CD4-positive, alpha-beta T cell treated with Interleukin-1 beta for 1 hour (primary cell): ENCODE measurements at regions not wholly inside any gene's neighbourhood (a gene's known extent, or its start where the extent isn't known, plus 50 kb on each side); places are given as distances from the start of the nearest gene placed in this dataset.
"Not testable (repeated sequence)": the region's sequence is repeated elsewhere in the genome, so short reads cannot be mapped to it uniquely, and the experiment has no call there.

ENCODE experiments used
- DNase-seq, 2 donors: peaks; one replicate each; pipeline ENCODE4 v3.0.0-alpha.2; 2020 to 2022

DNA sequence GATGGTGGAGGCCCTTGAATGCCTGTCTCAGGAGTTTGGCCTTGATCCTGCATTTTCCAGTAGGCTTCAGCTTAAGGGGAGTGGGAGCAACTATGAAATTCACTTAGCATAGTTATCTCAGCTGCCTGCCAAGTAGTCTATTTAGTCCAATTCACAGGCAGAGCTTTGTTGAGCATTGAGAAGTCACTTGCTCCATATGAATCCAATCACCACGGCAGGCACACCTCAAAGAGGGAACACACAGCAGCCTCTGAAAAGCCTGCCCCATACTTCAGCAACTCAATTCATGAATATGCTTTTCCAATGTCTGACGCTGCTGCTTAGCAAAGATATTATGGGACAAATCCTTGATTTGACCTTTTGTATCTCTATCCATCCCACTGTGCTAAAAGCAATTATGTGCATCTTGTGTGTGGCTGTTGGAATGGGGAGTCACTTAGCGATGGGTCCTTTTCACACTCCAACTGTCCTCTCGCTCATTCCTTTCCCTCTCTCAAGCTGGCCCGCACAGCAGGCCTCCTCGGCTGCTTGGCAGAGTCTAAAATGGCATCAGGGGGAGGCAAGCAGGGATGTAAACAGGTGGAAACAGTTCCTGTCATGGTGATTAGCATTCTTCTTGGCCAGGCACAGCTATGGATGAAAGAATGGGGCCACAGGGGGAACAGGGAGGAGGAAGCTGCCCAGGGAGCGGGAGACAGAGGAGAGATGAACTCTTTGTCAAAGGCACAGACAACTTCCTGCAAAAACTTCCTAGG lies 56.0 kb upstream of the LRPPRC start:
- DNase-seq = no peak

DNA sequence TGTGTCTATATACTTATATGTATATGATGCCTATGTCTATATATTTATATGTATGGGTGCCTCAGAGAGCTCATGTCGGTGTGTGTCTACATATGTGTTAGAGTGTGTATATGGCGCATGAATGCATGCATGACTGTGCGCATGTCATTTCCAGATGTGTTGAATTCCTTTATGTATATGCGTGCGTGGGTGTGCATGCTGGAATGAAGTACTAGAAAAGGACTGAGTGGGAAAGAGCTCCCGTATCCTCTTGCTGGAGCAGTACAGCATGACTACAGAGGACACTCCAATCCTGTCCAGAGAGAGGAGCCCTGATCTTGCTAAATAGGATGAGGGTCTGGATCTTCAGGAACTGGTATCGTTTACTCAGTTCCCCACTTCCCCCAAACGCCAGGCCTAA lies 56.8 kb upstream of the LRPPRC start:
- no peak for DNase-seq

DNA sequence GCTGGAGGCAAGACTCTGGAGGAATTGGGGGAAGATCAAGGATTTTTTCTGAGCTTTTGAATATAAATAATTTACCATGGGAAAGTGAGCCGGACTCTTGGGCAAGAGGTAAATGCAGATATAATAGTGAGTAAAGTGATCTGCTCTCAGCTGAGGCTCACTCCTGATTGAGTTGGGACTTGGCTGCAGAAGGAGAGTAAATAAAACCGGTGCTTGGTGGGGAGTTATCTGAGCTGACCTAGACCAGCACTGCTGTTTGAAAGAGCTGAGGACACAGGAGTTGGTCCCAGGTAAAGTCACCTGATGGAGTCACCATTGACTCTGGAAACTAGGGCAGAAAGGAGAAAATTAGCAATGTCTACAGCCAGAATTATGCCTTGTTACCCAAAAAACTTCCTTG lies 57.3 kb upstream of the LRPPRC start:
- DNase-seq = no peak

DNA sequence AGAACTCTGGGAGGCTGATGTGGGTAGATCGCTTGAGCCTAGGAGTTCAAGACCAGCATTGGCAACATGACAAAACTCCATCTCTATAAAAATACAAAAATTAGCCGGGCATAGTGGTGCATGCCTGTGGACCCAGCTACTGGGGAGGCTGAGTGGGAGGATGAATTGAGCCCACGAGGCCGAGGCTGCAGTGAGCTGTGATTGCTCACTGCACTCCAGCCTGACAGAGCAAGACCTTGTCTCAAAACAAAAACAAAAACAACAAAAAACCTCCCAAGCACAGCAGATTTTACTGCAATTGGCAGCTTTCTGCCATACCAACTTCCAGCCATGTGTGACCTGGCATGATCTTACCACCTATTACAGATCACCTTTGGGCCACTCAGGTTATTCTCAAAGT lies 57.7 kb upstream of the LRPPRC start:
- DNase-seq = no peak

DNA sequence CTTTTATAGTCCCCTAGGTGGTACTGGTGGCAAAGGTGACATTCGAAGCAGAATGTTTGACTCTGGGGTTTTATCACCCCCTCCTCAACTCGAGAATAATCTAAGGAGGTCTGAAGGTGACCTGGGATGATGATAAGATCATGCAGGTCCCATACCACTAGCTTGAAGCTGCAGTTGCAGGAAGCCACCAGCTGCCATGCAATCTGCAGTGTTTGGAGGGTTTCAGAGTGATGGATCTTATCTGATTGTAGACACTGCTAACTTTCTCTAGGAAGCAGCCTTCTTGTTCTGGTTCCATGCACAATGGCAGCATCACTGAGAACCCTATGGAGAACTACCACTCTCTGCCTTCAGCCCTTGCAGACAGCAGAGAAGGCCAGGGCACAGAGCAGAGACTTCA lies 59.4 kb upstream of the LRPPRC start:
- no peak for DNase-seq

DNA sequence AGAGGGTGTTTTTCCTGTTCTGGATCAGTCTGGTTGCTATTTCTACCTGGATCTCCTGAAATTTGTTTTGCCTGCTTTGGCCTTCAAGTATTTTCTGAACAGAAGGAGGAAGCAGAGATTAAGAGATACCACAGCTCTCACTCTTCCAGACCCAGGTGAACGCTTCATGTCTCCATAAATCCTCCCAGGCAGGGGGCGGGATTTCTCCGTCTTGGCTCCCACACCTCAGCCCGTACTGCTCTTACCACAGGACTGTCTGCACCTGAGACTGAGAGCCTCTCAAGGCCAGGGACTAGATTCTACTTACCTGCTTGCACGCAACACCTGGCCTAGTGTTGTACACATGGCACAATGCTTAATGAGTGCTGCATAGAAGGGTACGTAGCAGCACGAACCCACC lies 59.9 kb upstream of the LRPPRC start:
- DNase-seq = no peak

DNA sequence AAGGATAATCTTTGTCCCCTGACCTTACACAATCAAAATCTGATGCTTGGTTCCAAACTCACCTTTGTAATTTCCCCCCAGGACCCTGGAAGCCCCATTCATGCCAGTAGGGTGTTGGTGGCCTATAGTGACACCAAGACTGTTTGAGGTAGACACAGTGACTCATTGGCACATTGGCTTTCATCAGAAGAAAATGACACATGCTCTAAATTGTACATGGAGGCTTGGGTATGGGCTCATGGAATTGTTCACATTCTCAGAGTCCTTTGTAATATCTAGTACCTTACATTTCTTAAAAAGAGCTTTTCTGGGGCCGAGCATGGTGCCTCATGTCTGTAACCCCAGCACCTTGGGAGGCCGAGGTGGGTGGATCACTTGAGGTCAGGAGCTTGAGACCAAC lies 61.2 kb upstream of the LRPPRC start:
- DNase-seq = no peak

DNA sequence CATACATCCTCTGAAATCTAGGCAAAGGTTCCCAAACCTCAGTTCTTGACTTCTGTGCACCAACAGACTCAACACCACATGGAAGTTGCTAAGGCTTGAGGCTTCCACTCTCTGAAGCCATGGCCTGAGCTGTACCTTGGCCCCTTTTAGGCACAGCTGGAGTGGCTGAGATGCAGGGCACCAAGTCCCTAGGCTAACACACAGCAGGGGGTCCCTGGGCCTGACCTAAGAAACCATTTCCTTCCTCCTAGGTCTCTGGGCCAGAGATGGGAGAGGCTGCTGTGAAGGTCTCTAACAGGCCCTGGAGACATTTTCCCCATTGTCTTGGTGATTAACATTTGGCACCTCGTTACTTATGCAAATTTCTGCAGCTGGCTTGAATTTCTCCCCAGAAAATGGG lies 64.5 kb upstream of the LRPPRC start:
- DNase-seq = not testable (repeated sequence)

DNA sequence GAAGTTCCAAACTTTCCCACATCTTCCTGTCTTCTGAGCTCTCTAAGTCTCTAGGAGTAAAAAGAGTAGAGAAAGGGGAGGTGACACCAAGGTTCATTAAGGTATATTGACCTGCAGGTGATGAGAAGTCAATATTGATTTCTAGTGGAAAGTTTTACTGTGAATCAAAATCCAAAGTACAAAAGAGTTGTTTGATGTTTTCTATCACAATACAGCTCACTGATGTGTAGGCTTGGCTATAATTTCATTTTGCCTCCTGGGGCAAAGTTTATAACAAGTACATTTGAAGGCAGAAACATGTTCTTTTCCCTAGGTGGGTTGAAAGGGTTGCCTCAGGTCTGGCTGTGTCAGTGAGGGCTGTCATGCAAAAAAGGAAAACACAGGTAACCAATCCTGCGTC lies 65.2 kb upstream of the LRPPRC start:
- no peak for DNase-seq

DNA sequence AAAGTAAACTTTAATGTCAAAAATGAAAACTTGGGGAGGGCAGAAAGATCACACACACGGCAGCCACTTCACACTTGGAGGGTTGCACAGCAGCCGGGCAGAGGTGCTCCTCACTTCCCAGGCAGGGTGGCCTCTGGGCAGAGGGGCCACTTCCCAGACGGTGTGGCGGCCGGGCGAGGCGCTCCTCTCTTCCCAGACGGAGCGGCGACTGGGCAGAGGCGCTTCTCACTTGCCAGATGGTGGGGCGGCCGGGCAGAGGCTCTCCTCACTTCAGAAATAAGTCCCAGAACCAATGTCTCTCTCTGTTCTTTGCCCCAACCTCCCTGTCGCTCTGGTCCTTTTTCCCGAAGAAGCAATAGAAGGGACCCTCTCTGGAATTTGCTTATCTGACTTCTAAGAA lies 65.7 kb upstream of the LRPPRC start:
- DNase-seq = no peak

DNA sequence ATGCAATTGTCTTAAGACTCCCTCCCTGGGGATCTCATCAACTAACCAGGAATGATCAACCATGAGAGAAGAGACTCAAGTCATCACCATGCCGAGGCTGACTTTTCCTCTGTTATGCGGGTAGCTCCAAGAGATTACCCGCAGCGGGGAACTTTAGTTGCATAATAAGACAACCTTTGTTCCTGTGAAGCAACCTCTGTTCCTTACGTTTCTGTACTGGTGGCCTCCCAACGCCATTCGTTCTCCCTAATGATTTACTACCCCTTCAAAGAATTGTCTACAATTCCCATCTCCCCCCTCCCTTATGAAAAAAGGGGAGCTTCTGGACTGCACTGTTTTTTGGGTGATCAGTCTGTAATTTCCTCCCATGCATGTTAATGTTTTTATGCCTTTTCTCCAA lies 66.1 kb upstream of the LRPPRC start:
- no peak for DNase-seq

DNA sequence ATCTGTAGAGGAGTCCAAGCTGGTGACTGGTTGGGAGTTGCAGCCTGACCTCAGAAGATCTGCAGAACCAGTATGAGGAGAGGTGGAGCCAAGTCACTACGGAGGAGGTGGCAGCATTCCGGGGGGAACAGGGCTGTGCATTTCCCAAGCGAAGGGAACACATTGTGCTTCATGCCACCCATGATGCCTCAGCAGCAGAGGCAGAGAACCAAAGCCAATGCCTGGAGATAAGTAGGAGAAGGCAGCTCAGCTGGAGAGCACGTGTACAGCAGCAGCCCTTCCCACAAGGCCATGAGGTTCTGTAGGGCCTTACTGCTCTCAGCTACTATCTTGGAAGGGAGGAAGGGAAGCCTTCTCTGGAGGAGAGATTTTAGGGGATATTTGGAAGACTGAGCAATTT lies 67.2 kb upstream of the LRPPRC start:
- no peak for DNase-seq

DNA sequence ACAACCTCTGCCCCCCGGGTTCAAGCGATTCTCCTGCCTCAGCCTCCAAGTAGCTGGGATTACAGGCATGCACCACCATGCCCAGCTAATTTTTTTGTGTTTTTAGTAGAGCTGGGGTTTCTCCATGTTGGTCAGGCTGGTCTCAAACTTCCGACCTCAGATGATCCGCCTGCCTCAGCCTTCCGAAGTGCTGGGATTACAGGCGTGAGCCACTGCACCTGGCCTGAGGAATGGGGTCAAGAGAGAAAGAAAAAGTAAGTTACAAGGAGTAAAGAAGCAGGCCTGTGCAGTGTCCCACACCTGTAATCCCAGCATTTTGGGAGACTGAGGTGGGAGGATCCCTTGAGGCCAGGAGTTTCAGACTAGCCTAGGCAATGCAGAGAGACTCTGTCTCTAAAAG lies 68.5 kb upstream of the LRPPRC start:
- DNase-seq = not testable (repeated sequence)

DNA sequence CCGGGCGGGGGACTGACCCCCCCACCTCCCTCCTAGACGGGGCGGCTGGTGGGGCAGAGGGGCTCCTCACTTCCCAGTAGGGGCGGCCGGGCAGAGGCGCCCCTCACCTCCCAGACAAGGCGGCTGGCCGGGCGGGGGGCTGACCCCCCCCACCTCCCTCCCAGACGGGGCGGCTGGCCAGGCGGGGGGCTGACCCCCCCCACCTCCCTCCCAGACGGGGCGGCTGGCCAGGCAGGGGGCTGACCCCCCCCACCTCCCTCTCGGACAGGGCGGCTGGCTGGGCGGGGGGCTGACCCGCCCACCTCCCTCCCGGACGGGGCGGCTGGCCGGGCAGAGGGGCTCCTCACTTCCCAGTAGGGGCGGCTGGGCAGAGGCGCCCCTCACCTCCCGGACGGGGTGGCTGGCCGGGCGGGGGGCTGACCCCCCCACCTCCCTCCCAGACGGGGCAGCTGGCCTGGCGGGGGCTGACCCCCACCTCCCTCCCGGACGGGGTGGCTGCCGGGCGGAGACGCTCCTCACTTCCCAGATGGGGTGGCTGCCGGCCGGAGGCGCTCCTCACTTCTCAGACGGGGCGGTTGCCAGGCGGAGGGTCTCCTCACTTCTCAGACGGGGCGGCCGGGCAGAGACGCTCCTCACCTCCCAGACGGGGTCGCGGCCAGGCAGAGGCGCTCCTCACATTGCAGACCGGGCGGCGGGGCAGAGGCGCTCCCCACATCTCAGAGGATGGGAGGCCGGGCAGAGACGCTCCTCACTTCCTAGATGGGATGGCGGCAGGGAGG lies 71.4 kb upstream of the LRPPRC start:
- not testable (repeated sequence) for DNase-seq

DNA sequence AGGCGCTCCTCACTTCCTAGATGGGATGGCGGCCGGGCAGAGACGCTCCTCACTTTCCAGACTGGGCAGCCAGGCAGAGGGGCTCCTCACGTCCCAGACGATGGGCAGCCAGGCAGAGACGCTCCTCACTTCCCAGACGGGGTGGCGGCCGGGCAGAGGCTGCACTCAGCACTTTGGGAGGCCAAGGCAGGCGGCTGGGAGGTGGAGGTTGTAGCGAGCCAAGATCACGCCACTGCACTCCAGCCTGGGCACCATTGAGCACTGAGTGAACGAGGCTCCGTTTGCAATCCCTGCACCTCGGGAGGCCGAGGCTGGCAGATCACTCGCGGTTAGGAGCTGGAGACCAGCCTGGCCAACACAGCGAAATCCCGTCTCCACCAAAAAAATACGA lies 72.0 kb upstream of the LRPPRC start:
- DNase-seq = not testable (repeated sequence)

DNA sequence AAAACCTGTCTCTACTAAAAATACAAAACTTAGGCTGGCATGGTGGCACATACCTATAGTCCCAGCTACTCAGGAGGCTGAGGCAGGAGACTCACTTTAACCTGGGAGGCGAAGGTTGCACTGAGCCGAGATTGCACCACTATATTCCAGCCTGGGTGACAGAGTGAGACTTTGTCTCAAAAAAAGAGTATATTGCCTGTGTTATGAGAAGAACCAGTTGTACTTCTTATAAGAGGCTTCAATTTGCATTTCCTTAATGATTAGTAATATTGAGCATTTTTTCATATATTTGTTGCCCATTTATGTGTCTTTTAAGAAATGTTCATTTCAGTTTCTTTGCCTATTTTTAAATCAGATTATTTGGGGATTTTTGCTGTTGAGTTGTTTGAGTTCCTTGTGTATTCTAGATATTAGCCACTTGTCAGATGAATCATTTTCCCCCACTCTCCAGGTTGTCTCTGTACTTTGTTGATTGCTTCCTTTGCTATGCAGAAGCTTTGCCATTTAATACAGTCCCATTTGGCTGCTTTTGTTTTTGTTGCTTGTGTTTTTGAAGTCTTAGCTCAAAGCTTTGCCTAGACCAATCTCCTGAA lies 75.8 kb upstream of the LRPPRC start:
- DNase-seq = no peak

DNA sequence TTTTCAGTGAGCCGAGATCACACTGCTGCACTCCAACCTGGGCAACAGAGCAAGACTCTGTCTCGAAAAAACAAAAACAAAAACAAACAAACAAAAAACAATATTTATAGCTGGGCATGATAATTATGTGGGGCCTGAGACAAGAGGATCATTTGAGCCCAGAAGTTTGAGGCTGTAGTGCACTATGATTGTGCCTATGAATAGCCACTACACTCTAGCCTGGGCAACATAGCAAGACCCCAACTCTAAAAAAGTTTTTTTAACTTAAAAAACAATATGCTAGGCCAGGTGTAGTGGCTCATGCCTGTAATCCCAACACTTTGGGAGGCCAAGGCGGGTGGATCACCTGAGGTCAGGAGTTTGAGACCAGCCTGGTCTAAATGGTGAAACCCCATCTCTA lies 77.9 kb upstream of the LRPPRC start:
- DNase-seq = not testable (repeated sequence)

DNA sequence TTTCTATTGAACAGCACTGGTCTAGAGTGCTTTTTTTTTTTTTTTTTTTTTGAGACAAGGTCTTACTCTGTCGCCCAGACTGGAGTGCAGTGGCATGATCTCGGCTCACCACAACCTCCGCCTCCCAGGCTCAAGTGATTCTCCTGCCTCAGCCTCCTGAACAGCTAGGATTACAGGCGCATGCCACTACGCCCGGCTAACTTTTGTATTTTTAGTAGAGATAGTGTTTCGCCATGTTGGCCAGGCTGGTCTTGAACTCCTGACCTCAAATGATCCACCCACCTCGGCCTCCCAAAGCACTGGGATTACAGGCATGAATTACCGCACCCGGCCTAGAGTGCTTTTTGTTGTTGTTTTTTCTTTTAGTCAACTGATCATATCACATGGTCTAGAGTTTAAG lies 79.0 kb upstream of the LRPPRC start:
- not testable (repeated sequence) for DNase-seq

DNA sequence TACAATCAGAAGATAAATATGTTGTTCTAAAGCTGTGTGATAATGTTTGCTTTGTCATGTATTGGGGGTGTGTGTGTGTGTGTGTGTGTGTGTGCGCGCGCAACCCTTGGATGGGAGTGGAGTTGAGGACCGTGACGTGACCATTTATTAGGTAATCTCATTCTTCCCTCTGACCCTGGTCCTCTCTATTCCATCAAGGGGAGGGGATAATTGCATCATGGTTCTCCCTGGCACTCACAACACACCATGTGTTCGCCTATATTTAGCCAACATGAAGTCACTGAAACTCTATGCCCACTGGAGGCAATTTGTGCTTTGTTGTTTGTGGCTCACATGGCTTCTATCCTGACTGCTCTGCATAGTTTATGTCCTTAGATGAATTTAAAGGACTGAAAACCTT lies 79.8 kb upstream of the LRPPRC start:
- DNase-seq = no peak

DNA sequence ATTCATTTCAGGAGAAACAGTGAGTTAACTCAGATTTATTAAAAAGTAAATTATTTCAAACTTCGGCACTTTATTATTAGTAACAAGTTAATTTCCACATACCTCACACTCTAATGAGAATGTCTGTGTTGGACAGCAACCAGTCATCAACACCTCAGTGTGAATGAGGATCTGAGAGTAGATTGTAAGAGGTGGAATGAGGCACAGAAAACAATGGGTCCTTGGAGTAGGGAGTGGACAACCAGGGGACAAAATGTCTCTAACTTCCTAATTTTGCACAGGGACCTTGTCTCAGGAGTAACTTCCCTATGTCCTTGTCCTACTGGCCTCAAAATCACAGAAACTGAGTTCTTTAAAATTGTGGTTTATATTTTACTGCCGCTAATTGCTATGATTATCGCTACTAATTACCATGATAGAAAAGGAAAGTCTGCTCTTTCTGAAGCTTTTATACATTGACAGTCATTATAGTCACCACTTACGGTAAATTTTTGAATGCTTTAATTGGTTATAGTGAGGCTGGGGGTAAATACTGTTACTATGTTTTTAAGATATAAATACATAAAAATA lies 82.2 kb upstream of the LRPPRC start:
- DNase-seq = no peak

DNA sequence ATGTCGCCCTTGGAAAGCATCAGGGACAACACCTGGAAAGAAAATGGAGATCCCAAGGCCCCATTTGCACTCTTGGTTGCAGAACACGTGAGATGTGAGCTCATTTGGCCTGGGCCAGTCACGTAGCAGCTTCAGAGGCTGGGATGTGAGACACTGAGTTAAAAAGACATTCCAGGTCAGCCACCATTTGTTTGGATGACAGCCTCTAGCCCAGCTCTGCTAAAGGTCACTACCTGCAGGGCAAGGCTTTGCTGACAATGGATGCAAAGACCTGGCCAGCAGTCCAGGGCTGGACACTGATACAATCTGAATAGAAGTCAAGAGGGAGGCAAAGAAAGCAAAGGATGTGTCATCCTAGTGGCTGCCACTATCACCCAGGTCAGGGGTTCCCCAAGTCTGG lies 83.9 kb upstream of the LRPPRC start:
- no peak for DNase-seq

DNA sequence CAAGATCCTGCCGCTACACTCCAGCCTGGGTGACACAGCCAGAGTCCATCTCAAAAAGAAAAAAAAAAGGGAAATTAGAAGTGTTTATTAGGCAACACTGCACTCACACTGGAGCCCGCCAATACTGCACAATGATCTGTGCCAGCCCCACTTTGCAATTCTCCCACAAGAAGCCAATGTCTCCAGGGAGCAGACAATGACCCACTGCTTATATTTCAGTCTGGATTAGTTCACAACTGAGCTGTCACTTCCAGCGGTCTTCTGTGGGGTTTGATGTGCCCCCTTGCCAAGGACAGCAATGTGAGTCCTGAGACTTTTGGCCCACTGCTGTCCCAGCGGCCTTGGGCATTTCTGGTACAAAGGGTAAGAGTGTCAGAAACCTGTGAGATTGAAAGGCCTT lies 85.6 kb upstream of the PPM1B start:
- no peak for DNase-seq

DNA sequence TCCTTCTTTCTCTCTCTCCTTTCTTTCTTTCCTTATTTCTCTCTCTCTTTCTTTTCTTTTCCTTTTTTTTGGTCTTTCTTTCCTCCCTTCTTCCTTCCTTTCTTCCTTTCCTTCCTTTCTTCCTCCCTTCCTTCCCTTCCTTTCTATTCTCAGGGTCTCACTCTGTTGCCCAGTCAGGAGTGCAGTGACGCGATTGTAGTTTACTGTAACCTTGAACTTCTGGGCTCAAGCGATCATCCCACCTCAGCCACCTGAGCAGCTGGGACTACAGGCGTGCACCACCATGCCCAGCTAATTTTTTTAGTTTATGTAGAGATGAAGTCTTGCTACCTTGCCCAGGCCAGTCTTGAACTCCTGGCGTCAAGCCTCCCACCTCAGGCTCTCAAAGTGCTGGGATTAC lies 83.8 kb upstream of the PPM1B start:
- DNase-seq = no peak

DNA sequence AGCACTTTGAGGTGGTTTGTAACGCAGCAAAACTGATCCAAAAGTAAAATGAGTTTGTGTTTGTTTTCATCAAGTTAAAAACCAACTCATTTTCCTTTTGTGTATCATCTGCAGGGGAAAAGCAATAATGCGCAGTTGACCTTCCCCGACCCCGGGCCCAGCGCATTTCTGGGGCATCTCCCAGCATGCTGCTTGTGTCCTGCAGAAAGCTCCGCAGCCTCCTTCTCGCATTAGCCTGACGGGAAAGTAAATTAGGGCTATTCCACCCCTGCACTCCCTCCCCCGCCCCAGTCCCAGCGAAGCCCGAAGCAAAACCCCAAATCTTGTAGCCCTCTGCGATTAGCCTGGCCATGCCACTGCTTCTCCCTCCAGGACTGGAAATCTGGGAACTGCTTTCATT lies 82.0 kb upstream of the PPM1B start:
- DNase-seq = no peak
